ENCODE measurements at regions not wholly inside any gene's neighbourhood (a gene's known extent, or its start where the extent isn't known, plus 50 kb on each side); places are given as distances from the start of the nearest gene placed in this dataset.

- no peaks in the 10 kb centered on the region for H4K20me1 ChIP-seq (ENCODE audit: insufficient read depth, low read depth, low read length)
- no peak for DNase-seq
- no peaks in the 10 kb centered on the region for H3K36me3 ChIP-seq (ENCODE audit: insufficient read depth, low read length)
- no peaks in the 10 kb centered on the region for H3K9me2 ChIP-seq (replicated peaks; ENCODE audit: insufficient read depth, low read length)
- H3K4me1 ChIP-seq (ENCODE audit: low read length), result no peaks in the 10 kb centered on the region
- H3K27ac ChIP-seq (ENCODE audit: low read length), result no peak overlapping the region
- no peaks in the 10 kb centered on the region for H3K79me2 ChIP-seq (ENCODE audit: low read length)
- no peaks in the 10 kb centered on the region for H3K9me3 ChIP-seq (ENCODE audit: low read length)
- H2AFZ ChIP-seq (ENCODE audit: low read length), result no peak overlapping the region
- H3K4me2 ChIP-seq (ENCODE audit: low read depth, low read length, poor library complexity, severe bottlenecking), result no peak overlapping the region
- H3K4me3 ChIP-seq (ENCODE audit: low read length), result no peak overlapping the region
- no peak overlapping the region for H3K9ac ChIP-seq (ENCODE audit: low read length)
- no peaks in the 10 kb centered on the region for H3K27me3 ChIP-seq (ENCODE audit: low read length)
Measured at GRCh38 chr3:124565551-124565950, 164.7 kb upstream of the UMPS start.

GRCh38 chr3:124566701-124567100 is 163.6 kb upstream of the UMPS start:
- H3K9me2 ChIP-seq (replicated peaks; ENCODE audit: insufficient read depth, low read length), result no peaks in the 10 kb centered on the region
- H3K27ac ChIP-seq (ENCODE audit: low read length), result no peak overlapping the region
- H3K4me3 ChIP-seq (ENCODE audit: low read length), result no peak overlapping the region
- DNase-seq, result no peak
- no peaks in the 10 kb centered on the region for H3K4me1 ChIP-seq (ENCODE audit: low read length)
- no peaks in the 10 kb centered on the region for H4K20me1 ChIP-seq (ENCODE audit: insufficient read depth, low read depth, low read length)
- no peaks in the 10 kb centered on the region for H3K27me3 ChIP-seq (ENCODE audit: low read length)
- H2AFZ ChIP-seq (ENCODE audit: low read length), result no peak overlapping the region
- H3K4me2 ChIP-seq (ENCODE audit: low read depth, low read length, poor library complexity, severe bottlenecking), result no peak overlapping the region
- no peaks in the 10 kb centered on the region for H3K79me2 ChIP-seq (ENCODE audit: low read length)
- H3K36me3 ChIP-seq (ENCODE audit: insufficient read depth, low read length), result no peaks in the 10 kb centered on the region
- no peaks in the 10 kb centered on the region for H3K9me3 ChIP-seq (ENCODE audit: low read length)
- H3K9ac ChIP-seq (ENCODE audit: low read length), result no peak overlapping the region

GRCh38 chr3:124567179-124567578 is 163.1 kb upstream of the UMPS start:
- no peaks in the 10 kb centered on the region for H4K20me1 ChIP-seq (ENCODE audit: insufficient read depth, low read depth, low read length)
- H3K9ac ChIP-seq (ENCODE audit: low read length), result no peak overlapping the region
- H3K36me3 ChIP-seq (ENCODE audit: insufficient read depth, low read length), result no peaks in the 10 kb centered on the region
- H3K4me3 ChIP-seq (ENCODE audit: low read length), result no peak overlapping the region
- DNase-seq, result no peak
- H3K79me2 ChIP-seq (ENCODE audit: low read length), result no peaks in the 10 kb centered on the region
- H3K27me3 ChIP-seq (ENCODE audit: low read length), result no peaks in the 10 kb centered on the region
- H2AFZ ChIP-seq (ENCODE audit: low read length), result no peak overlapping the region
- no peaks in the 10 kb centered on the region for H3K9me2 ChIP-seq (replicated peaks; ENCODE audit: insufficient read depth, low read length)
- no peaks in the 10 kb centered on the region for H3K4me1 ChIP-seq (ENCODE audit: low read length)
- no peak overlapping the region for H3K4me2 ChIP-seq (ENCODE audit: low read depth, low read length, poor library complexity, severe bottlenecking)
- H3K27ac ChIP-seq (ENCODE audit: low read length), result no peak overlapping the region
- H3K9me3 ChIP-seq (ENCODE audit: low read length), result no peaks in the 10 kb centered on the region

- no peaks in the 10 kb centered on the region for H3K9me2 ChIP-seq (replicated peaks; ENCODE audit: insufficient read depth, low read length)
- H3K9ac ChIP-seq (ENCODE audit: low read length), result no peak overlapping the region
- H3K4me2 ChIP-seq (ENCODE audit: low read depth, low read length, poor library complexity, severe bottlenecking), result no peak overlapping the region
- H3K9me3 ChIP-seq (ENCODE audit: low read length), result no peaks in the 10 kb centered on the region
- no peak for DNase-seq
- H3K4me3 ChIP-seq (ENCODE audit: low read length), result no peak overlapping the region
- no peaks in the 10 kb centered on the region for H4K20me1 ChIP-seq (ENCODE audit: insufficient read depth, low read depth, low read length)
- no peaks in the 10 kb centered on the region for H3K4me1 ChIP-seq (ENCODE audit: low read length)
- no peak overlapping the region for H2AFZ ChIP-seq (ENCODE audit: low read length)
- H3K27ac ChIP-seq (ENCODE audit: low read length), result no peak overlapping the region
- H3K36me3 ChIP-seq (ENCODE audit: insufficient read depth, low read length), result no peaks in the 10 kb centered on the region
- H3K79me2 ChIP-seq (ENCODE audit: low read length), result no peaks in the 10 kb centered on the region
- H3K27me3 ChIP-seq (ENCODE audit: low read length), result no peaks in the 10 kb centered on the region
Measured at GRCh38 chr3:124569761-124570160, 160.5 kb upstream of the UMPS start.

- H4K20me1 ChIP-seq (ENCODE audit: insufficient read depth, low read depth, low read length), result no peaks in the 10 kb centered on the region
- DNase-seq, result no peak
- H3K36me3 ChIP-seq (ENCODE audit: insufficient read depth, low read length), result no peaks in the 10 kb centered on the region
- no peak overlapping the region for H3K4me2 ChIP-seq (ENCODE audit: low read depth, low read length, poor library complexity, severe bottlenecking)
- H3K27ac ChIP-seq (ENCODE audit: low read length), result no peak overlapping the region
- H3K27me3 ChIP-seq (ENCODE audit: low read length), result no peaks in the 10 kb centered on the region
- no peak overlapping the region for H3K9ac ChIP-seq (ENCODE audit: low read length)
- no peaks in the 10 kb centered on the region for H3K79me2 ChIP-seq (ENCODE audit: low read length)
- H3K4me1 ChIP-seq (ENCODE audit: low read length), result no peaks in the 10 kb centered on the region
- no peaks in the 10 kb centered on the region for H3K9me3 ChIP-seq (ENCODE audit: low read length)
- no peak overlapping the region for H3K4me3 ChIP-seq (ENCODE audit: low read length)
- no peaks in the 10 kb centered on the region for H3K9me2 ChIP-seq (replicated peaks; ENCODE audit: insufficient read depth, low read length)
- H2AFZ ChIP-seq (ENCODE audit: low read length), result no peak overlapping the region
Measured at GRCh38 chr3:124570232-124570631, 160.0 kb upstream of the UMPS start.

DNA sequence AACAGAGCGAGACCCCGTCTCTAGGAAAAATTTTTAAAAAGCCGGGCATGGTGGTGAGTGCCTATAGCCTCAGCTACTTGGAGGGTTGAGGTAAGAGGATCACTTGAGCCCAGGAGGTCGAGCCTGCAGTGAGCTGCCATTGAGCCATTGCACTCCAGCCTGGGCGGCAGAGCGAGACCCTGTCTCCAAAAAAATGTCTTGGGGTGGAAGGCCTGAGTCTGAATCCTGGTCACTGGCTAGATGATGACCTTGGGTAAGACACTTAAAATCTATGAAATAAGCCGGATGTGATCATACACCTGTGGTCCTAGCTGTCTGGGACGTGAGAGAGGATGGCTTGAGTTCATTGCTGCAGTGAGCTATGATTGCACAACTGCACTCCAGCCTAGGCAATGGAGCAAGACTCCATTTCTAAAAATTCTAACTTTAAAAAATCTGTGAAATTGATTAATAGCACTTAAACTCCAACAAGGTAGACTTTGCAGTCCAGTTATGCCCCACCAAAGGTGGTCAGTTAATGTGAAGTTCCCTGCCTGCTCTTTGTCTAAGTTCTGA is 157.3 kb upstream of the UMPS start:
- no peak overlapping the region for H3K9ac ChIP-seq (ENCODE audit: low read length)

DNA sequence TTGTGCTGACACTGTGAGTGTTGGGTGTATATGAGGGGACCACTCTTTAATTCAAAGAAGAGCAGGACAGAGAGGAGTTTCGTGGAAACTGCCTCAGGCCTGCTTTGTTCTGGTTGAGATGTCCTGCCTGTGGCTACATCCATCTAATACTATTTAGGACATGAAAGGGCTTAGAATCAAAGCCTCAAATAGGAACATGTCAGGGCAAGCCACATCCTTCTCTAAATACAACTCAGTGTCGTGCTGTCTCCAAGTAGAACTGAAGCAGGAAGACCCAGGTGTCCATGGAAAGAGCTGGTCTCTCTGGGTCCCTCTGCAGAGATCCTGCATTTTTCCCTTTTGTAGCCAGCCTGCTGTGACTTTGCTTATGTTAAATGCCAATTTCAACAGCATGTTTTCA is 156.2 kb upstream of the UMPS start:
- no peak overlapping the region for H3K4me3 ChIP-seq (ENCODE audit: low read length)

More for the DNA sequence above, 157.3 kb upstream of the UMPS start:
- Histone ChIP-seq H3K36me3 (ENCODE audit: insufficient read depth, low read length) (no peaks in the 10 kb centered on the region), H3K79me2 (ENCODE audit: low read length) (no peaks in the 10 kb centered on the region), H4K20me1 (ENCODE audit: insufficient read depth, low read depth, low read length) (no peaks in the 10 kb centered on the region), H3K4me3 (ENCODE audit: low read length) (no peak overlapping the region), H3K4me2 (ENCODE audit: low read depth, low read length, poor library complexity, severe bottlenecking) (no peak overlapping the region), H3K27ac (ENCODE audit: low read length) (no peak overlapping the region), H2AFZ (ENCODE audit: low read length) (no peak overlapping the region), H3K27me3 (ENCODE audit: low read length) (no peaks in the 10 kb centered on the region), H3K9me2 (replicated peaks; ENCODE audit: insufficient read depth, low read length) (no peaks in the 10 kb centered on the region), H3K4me1 (ENCODE audit: low read length) (no peaks in the 10 kb centered on the region), H3K9me3 (ENCODE audit: low read length) (no peaks in the 10 kb centered on the region)
- DNase-seq, result no peak

GRCh38 chr3:124576565-124577493 is 153.4 kb upstream of the UMPS start:
- no peaks in the 10 kb centered on the region for H3K4me1 ChIP-seq (ENCODE audit: low read length)
- H3K9me2 ChIP-seq (replicated peaks; ENCODE audit: insufficient read depth, low read length), result no peaks in the 10 kb centered on the region
- H3K4me3 ChIP-seq (ENCODE audit: low read length), result no peak overlapping the region
- H4K20me1 ChIP-seq (ENCODE audit: insufficient read depth, low read depth, low read length), result no peaks in the 10 kb centered on the region
- no peaks in the 10 kb centered on the region for H3K27me3 ChIP-seq (ENCODE audit: low read length)
- no peak overlapping the region for H2AFZ ChIP-seq (ENCODE audit: low read length)
- H3K36me3 ChIP-seq (ENCODE audit: insufficient read depth, low read length), result no peaks in the 10 kb centered on the region
- DNase-seq, result no peak
- no peak overlapping the region for H3K4me2 ChIP-seq (ENCODE audit: low read depth, low read length, poor library complexity, severe bottlenecking)
- no peaks in the 10 kb centered on the region for H3K9me3 ChIP-seq (ENCODE audit: low read length)
- H3K9ac ChIP-seq (ENCODE audit: low read length), result no peak overlapping the region
- H3K27ac ChIP-seq (ENCODE audit: low read length), result no peak overlapping the region
- H3K79me2 ChIP-seq (ENCODE audit: low read length), result no peaks in the 10 kb centered on the region

More for the DNA sequence above, 156.2 kb upstream of the UMPS start:
- H3K36me3 ChIP-seq (ENCODE audit: insufficient read depth, low read length), result no peaks in the 10 kb centered on the region
- H4K20me1 ChIP-seq (ENCODE audit: insufficient read depth, low read depth, low read length), result no peaks in the 10 kb centered on the region
- no peak overlapping the region for H3K4me2 ChIP-seq (ENCODE audit: low read depth, low read length, poor library complexity, severe bottlenecking)
- no peaks in the 10 kb centered on the region for H3K9me2 ChIP-seq (replicated peaks; ENCODE audit: insufficient read depth, low read length)
- no peak overlapping the region for H2AFZ ChIP-seq (ENCODE audit: low read length)
- H3K9ac ChIP-seq (ENCODE audit: low read length), result no peak overlapping the region
- no peaks in the 10 kb centered on the region for H3K9me3 ChIP-seq (ENCODE audit: low read length)
- no peak for DNase-seq
- no peaks in the 10 kb centered on the region for H3K79me2 ChIP-seq (ENCODE audit: low read length)
- H3K27ac ChIP-seq (ENCODE audit: low read length), result no peak overlapping the region
- H3K4me1 ChIP-seq (ENCODE audit: low read length), result no peaks in the 10 kb centered on the region
- H3K27me3 ChIP-seq (ENCODE audit: low read length), result no peaks in the 10 kb centered on the region

Measured in Karpas-422 (cell line).